HG03103 (cell line): ENCODE measurements at regions not wholly inside any gene's neighbourhood (a gene's known extent, or its start where the extent isn't known, plus 50 kb on each side); places are given as distances from the start of the nearest gene placed in this dataset.

Experiments used
- ATAC-seq: cut with Tn5 transposase; IDR thresholded peaks from one replicate; pipeline ENCODE4 v1.9.1; 2021; ENCODE audit warnings: low read depth; ENCODE audit not compliant: unreplicated experiment

DNA sequence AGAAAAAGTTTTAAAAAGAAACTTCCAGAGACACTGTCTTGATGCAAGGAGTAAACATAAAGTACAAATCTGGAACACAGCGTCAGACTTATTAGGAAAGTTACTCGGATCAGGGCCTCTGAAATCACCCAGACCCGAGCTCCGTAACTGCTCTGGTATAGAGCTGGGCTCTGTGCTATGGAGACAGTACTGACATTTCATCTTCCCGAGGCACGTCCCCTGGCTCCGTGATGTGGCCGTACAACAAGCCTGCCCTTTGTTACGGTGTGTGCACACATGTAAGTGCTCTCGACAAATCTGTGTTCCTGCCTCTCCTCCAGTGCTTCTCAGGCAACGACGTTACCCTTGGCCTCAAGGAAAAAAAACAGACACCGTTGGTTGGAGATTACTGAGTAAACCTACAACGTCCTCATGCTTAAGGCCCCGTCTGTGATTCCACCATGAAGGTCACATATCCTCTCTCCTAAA, 107.0 kb upstream of the IRF2BP2 start:
- no peak for ATAC-seq

- ATAC-seq = no peak
These were observed 105.5 kb upstream of the IRF2BP2 start for GRCh38 chr1:234715252-234716014.

DNA sequence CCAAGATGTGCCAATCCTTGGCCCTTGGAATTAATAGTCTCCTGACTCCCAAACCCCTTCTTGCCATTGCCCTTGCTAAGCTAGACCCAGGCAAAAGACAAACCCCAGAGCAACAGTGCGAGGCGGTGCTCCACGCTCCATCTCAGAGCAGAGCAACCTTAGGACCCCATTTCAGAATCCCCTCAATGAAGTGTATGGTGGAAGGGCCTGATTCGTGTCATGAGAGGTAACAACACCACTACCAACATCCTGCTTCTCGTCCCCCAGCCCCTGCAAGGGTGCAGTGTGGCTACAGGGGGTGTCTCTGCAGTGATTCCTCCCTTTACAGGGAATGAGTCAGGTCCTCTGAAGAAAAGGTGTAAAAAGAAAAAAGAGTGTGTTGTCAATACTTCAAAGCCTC, 103.9 kb upstream of the IRF2BP2 start:
- no peak for ATAC-seq

GRCh38 chr1:234713440-234713839, 103.5 kb upstream of the IRF2BP2 start:
- no peak for ATAC-seq

DNA sequence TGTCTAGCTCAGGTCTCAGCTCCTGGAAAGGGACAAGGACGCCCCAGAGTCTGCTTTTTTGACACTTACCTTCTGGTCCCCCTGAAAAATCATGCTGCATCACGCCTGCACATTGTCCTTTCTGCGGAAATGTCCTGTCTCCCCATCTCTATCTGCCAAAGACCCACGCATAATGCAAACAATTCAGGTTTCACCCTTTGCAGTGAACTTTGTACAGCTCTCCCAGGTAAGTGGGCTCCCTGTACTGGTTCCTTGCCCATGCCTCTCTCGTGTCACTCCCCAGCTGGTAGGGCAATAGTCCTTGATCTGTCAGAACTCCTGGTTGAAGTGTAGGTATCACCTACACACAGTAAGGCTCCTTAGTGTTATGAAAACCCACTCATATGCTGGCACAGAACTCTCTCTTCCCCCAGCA, 102.9 kb upstream of the IRF2BP2 start:
- ATAC-seq = no peak

DNA sequence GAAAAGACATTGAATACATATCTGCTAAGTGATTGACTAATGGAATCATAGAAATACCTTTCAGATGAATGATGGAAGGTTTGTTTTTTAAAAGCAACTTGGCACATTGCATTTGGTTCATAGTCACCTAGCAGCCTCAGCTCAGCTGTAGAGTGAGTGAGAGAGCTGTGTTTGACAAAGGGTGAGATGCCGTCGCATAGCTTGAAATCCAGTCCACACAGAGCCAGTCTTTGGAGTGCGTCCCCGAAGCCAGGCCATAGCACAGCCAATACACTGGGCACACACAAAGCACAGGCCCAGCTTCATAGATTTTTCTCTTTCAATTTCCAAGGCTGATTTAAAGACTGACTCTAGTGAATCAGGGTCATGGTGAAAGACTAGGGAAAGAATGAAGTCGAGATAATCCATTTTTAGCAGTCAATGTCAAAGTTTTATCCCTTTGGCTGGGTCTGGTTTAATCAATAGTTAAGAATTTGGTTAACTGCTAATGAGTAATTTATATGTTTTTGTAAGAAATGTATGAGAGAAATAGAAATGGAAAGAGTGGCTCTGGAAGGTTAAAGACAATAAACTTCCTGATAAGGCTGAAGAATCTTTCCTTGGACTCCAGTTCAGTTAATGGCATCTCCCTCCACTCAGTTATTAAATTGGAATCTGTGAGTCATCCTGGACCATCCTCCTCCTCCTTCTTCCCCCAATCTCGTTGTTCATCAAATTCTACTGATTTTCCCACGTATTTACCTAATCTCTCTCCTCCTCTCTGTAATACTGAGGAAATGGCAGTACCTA, 101.2 kb upstream of the IRF2BP2 start:
- ATAC-seq = no peak

GRCh38 chr1:234710381-234710780, 100.4 kb upstream of the IRF2BP2 start:
- ATAC-seq = no peak

- no peak for ATAC-seq
These were observed 99.7 kb upstream of the IRF2BP2 start for GRCh38 chr1:234709473-234710228.

GRCh38 chr1:234708700-234709395, 98.9 kb upstream of the IRF2BP2 start:
- no peak for ATAC-seq

DNA sequence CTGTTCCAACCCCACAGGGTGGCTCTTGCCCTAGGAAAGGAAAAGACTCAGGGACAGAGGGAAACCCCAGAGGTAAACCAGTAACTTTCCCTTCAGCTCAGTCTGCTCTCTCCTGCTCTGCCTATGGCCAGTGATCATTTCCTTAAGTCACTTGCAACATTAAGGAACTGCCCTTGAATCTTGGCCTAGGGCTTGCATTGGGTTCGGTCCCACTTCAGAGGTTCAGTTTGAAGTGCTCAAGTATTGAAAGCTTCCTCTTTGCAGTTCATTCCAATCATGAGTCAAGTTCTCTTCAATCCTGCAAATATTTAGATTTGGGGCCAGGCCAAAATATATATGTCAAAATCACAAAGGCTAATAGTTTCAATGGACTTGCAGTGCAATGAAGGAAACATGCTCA, 97.7 kb upstream of the IRF2BP2 start:
- ATAC-seq = no peak

- no peak for ATAC-seq
These were observed 97.0 kb upstream of the IRF2BP2 start for GRCh38 chr1:234706931-234707330.

DNA sequence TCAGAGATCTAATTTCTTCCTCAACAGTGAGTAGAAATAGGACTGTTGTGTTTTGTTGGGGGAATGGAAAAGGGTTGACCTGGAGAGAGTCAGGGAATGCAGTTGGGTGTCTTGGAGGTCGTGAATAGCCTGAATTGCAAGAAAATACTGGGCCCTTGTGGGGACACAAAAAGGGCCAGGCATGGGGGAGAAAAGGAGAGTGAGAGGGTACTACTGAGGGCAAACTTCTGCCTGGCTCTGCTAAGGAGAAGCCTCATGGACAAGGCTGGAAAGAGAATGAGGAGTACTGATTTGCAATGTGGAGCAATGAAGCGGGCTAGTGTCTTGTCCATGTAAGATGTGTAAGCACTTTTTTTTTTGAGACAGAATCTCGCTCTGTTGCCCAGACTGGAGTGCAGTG, 96.2 kb upstream of the IRF2BP2 start:
- ATAC-seq = no peak

GRCh38 chr1:234705615-234706014, 95.6 kb upstream of the IRF2BP2 start:
- no peak for ATAC-seq

DNA sequence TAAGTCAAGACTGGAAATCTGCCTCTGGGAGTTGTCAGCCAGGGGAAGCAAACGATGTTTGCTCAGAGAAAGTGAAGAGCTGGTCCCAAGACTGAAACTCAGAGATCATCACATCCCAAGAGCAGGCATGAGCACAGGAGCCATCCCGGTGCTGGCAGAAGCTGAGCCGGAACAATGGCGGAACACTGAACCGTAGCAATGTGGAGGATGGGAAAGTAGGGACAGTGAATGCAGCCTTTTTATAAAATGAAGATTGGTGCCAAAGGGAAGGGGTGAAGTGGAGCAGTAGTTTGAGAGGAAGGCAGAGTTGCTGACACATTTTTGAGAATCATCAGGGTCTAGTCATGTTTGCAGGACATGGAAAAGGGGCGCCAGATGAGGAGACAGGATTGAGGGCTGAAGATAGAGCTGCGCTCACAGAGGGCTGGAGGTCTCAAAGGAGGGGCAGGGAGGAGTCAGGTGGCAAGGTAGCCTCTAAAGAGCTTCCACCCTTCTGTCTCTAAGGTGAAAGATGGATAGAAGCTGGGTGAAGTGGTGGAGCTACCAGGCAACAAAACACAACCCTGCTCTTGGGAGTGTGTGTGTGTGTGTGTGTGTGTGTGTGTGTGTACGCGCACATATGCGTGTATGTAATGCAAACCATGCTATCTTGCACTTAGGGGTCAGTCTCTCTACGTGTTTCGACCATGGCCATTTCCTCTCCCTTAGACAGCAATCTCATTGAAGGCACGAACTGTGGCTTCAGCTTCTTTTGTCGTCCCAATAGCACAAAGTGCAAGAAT, 94.3 kb upstream of the IRF2BP2 start:
- no peak for ATAC-seq

- ATAC-seq = no peak
These were observed 92.5 kb upstream of the IRF2BP2 start for GRCh38 chr1:234702342-234703000.

GRCh38 chr1:234701737-234702341, 91.9 kb upstream of the IRF2BP2 start:
- no peak for ATAC-seq

GRCh38 chr1:234699795-234700665, 90.1 kb upstream of the IRF2BP2 start:
- ATAC-seq = peak; percentile 61

DNA sequence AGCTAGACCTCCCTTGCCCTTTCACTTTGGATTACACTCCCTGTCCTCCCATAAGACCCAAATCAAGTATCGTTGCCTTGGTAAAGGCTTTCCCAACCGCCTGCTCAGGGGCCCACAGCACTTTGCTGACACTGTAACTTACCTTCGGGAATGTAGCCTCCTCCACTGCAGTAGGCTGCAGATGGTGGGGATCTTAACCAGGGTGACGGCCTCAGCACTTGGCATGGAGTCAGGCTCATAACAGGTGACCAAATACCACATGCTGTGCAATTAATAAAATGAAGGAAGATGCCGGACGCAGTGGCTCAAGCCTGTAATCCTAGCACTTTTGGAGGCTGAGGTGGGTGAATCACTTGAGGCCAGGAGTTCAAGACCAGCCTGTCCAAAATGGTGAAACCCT, 88.7 kb upstream of the IRF2BP2 start:
- ATAC-seq = no peak
